CD4-positive, alpha-beta T cell treated with Interleukin-17A for 4 hours (primary cell): ENCODE measurements at regions not wholly inside any gene's neighbourhood (a gene's known extent, or its start where the extent isn't known, plus 50 kb on each side); places are given as distances from the start of the nearest gene placed in this dataset.

ENCODE experiments used
- DNase-seq: peaks from one replicate; pipeline ENCODE4 v3.0.0-alpha.2; 2020; ENCODE audit warnings: mixed read lengths

DNA sequence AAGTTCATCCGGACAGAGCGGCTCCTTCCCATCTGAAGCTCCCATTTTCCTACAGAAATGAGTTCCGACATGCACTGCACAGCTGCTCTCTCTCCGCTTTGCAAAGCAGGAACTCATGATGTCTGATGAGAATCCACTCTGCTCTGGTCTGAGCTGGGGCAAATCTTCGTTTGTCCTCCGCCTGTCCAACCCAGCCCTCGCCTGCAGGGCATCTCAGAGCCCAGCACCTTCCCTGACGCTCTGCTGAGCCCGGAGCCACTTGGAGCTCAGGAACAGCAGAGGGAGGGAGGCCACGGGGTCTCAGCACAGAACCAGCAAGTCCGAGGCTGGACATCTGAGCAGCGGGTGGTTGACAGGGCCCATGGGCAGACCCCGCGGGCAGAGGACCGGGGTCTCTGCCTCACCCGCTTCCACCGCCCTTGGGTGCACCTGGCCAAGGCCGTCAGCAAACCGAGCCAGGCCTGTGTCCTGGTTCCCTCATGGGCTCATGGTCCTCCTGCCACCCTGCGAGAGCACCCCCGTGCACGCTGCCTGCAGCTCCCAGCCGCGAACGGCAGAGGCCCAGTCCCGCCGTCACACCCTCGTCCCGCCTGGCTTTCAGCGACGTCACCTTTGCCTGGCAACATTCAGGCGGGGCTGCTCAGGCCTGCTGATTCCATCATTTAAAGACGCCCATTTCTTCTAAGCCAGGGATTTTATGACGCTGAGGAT lies 78.5 kb upstream of the BHLHE23 start:
- DNase-seq = no peak

DNA sequence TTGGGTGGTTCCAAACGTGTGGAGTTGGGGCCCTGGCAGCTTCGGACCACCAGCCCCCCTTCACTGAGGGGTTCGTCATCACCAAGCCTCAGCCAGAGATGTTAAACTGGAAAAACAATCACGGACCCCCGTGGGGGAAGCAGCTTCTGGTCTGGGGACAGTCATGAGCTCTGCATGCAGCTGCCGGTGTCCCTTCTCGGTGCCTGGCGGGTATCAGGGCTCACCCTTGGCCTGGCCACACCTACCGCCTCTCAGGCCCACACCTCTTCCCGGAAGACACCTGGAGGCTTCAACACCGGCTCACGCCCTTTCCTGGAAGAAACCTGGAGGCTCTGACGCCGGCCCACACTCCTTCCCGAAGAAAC lies 77.8 kb upstream of the BHLHE23 start:
- no peak for DNase-seq

DNA sequence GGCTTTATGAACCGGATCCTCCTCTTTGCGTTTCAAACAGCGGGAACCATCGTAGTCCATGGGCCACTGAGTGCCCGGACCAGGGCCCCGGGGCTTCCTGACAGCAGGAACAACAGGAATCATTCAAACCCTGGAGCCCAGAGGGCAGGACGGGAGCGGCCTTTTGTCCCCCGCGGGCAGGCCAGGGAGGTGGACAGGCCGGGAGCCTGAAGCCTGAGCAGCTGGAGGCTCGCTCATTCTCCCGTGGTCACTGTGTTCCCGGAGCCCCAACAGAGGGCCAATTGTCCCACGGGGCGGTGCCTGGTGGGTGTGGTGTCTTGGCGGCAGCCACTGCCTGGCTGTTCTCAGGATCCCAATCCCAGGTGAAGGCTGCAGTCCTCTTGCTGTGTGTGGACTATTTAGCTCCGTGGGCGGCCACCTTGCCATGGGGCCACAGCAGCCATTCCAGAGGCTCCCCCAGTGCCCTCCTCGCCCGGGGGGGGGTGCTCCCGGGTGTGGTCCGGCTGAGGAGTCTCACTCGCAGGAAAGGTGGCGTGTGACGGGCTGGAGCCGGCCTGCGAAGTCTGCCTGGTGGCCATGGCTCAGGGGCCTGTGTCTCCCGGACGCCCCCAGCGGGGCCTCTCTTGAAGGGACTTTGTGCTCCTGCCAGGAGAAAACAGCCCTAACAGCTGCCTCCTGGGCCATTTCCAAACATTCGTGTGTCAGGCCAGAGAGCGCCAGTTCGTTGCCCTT lies 77.2 kb upstream of the BHLHE23 start:
- DNase-seq = no peak

GRCh38 chr20:63082939-63083735 lies 76.4 kb upstream of the BHLHE23 start:
- no peak for DNase-seq

GRCh38 chr20:63082308-63082938 lies 75.7 kb upstream of the BHLHE23 start:
- DNase-seq = peak; percentile 30

DNA sequence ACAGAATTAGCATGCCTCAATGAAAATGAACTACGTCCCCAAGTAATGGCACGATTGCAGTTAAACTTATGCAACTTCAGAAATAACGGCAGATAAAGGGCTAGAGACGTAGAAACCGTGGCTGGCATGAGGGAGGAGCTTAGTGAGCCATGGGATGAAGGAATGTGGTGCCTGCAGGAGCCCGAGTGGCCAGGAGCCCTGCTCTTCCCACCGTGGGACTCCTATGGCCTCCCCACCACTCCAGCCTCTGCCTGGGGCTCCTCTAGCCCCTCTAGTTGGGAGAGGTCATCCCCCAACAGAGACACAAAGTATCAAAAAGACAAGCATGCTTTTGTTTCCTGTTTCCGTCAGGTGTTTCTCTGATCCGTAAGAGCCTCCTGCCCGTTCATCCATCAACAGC lies 75.1 kb upstream of the BHLHE23 start:
- DNase-seq = no peak

GRCh38 chr20:63081351-63081750 lies 74.6 kb upstream of the BHLHE23 start:
- no peak for DNase-seq

DNA sequence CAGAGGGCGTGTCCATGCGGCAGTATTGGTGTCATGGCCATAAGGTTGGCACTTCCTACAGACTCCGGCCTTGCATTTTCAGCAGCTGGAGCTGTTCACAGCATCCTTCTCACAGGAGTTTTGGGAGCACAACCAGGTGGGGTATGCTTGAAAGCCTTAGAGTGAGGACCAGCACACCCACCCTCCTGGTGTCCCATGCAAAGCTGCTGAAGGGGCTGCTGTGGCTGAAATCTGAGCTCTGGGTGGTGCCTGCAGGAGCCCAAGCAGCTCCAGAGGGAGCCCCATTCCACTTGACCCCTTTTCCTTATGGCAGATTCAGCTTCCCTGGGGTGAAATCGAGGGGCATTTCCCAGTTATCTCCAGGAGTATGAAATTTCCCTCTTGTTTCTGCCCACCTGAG lies 74.0 kb upstream of the BHLHE23 start:
- DNase-seq = no peak

DNA sequence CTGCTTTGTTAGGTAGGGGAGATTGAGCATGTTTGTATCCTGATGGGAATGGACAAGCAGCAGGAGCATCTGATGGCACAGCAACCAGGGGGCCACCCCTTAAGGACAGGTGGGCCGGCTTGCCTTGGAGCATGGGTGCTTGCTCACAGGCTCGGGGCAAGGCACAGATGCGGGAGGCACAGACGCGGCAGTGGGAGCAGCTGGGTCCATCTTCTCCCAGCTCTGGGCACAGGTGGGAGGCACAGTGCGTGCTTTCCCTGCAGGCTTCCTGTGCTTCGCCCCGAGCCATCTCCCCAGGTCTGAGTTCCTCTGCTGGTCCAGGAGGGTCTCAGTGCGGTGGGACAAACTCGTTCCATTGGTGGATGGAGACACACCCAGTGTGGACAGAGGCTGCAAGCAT lies 73.6 kb upstream of the BHLHE23 start:
- DNase-seq = no peak

GRCh38 chr20:63079971-63080370 lies 73.2 kb upstream of the BHLHE23 start:
- no peak for DNase-seq

DNA sequence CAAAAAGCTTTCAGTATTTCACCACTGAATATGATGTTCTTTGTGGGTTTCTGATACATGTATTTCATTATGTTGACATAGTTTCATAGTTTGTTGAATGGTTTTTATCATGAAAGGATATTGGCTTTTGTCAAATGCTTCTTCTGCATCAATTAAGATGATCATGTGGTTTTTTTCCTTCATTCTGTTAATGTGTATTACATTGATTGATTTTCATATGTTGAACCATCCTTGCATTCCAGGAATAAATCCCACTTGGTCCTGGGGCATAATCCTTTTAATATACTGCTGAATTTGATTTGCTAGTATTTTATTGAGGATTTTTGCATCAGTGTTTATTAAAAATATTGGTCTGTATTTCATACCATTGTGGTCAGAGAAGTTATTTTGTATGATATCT lies 70.9 kb upstream of the BHLHE23 start:
- no peak for DNase-seq

GRCh38 chr20:63076421-63076820 lies 69.7 kb upstream of the BHLHE23 start:
- no peak for DNase-seq

DNA sequence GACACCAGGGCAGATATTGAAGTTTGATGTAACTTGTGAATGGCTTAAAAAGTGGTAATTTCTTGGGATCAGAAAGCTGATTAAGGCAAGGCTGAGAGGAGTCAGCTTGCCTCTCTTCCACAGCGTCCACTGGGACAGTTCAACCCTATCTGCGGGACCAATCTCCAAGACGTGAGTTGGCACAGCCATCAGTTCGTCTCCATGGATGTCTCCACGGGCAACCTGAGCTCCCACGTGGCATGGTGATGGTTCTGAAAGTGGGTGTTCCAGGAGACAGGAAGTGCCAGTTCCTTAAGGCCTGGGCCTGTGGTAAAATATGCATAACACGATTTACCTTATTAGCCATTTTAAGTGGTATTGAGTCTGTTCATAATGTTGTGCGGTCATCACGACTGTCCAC lies 67.9 kb upstream of the BHLHE23 start:
- no peak for DNase-seq

DNA sequence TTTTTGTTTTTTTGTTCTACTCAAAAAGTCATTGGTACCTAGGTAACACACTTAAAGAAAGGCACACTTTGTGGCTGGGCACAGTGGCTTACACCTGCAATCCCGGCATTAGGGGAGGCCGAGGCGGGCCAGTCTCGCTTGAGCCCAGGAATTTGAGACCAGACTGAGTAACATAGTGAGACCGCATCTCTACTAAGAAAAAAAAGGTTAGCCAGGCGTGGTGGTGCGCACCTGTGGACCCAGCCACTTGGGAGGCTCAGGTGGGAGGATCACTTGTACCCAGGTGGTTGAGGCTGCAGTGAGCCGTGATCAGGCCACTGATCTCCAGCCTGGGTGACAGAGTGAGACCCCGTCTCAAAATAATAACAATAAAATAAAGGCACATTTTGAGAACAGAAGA lies 67.4 kb upstream of the BHLHE23 start:
- DNase-seq = no peak

GRCh38 chr20:63073738-63074065 lies 66.9 kb upstream of the BHLHE23 start:
- no peak for DNase-seq

GRCh38 chr20:63072991-63073737 lies 66.4 kb upstream of the BHLHE23 start:
- no peak for DNase-seq

- no peak for DNase-seq
Measured at GRCh38 chr20:63072231-63072791, 65.5 kb upstream of the BHLHE23 start.

DNA sequence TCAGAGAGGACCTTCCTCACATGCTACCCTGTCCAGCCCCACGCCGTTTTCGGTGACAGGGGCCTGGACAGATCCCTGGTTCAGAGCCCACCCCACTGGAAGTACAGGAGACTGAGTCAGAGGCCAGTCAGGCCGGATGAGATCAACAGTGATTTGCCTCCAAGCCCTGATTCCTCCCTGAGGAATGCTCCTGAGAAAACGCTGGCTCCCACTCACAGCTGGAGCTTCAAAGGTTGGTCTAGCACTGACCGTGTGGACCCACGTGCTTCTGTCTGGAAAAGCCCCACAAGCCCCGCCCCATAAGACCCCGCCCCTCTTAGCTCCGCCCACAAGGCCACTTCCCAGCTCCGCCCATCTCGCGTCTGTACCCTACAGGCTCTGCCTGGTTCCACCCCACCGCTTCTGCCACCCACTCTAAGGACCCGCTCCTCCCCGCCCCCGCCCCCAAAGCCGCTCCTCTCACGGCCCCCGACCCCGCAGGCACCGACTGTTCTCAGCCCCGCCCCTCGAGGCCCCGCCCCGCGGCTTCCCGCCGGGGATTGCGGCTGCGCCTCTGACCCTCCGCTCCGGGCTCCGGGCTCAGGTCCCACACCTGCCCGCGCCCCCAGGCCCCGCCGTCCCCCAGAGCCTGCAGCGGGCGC lies 64.9 kb upstream of the BHLHE23 start:
- peak; percentile 31 for DNase-seq

DNA sequence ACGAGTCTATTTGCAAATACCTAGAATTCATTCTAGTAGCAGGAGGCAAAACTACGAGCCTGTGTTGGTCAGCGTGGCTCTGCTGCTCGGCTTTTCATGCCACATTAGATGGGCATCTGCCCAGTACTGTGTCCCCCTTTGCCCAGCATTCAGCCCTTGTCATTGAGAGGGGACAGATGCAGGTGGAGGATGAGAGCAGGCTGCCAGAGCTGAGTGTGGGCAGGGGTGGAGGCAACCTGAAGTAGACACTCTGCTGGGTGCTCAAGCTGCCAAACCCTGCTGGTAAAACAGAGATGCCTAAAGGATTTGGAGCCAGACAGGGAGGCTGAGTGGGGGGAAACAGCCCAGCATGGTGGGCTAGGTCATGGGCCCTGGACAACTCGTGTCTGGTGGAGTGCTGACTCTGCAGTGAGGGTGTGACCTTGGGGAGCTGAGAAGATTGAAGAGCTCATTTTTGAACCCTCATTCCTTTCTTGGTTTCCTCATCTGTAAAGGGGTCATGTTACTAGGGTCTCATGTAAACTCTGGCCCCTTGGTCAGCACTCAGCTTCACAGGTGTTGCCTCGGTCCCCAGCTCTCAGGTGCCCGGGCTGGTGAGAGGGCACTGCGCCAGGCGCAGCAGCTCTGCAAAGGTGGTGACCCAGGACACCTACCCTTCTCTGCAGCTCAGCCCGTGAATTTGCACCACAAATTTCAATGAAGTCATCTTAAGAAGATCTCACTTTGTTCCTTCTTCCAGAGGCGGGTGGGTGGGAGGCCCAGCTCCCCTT lies 64.2 kb upstream of the BHLHE23 start:
- DNase-seq = no peak

- no peak for DNase-seq
Measured at GRCh38 chr20:63070301-63070625, 63.5 kb upstream of the BHLHE23 start.

GRCh38 chr20:63068711-63069367 lies 62.1 kb upstream of the BHLHE23 start:
- no peak for DNase-seq
